GM12878 (cell line): ENCODE measurements at regions not wholly inside any gene's neighbourhood (a gene's known extent, or its start where the extent isn't known, plus 50 kb on each side); places are given as distances from the start of the nearest gene placed in this dataset.

ENCODE experiments used
- ATAC-seq: fragments of 200-7000 bp; cut with Tn5 transposase; 3 replicates; pipeline ENCODE4 v1.9.1; 2020; ENCODE audit warnings: mild to moderate bottlenecking, moderate library complexity
- BruUV-seq: library from RNA; stranded (reverse); fragments of 400-500 nt; replicated peaks from 2 replicates; lab custom pipeline; 2021; lab: Mats Ljungman, UMichigan
- CTCF ChIA-PET: fragments of 300-600 bp; sonication (Branson Sonifier 250); formaldehyde crosslinking; extraction: SDS; loops from one replicate; lab custom pipeline; 2021; ENCODE audit warnings: inconsistent platforms; lab: Yijun Ruan, JAX
- POLR2A ChIA-PET: fragments of 350-600 bp; formaldehyde crosslinking; extraction: SDS; loops from one replicate; lab custom pipeline; 2021; ENCODE audit warnings: inconsistent platforms; lab: Charles Lee
- RAD21 ChIA-PET: fragments of 300-600 bp; sonication (Branson Sonifier 250); formaldehyde crosslinking; loops from one replicate; lab custom pipeline; 2023; ENCODE audit warnings: antibody characterized with exemption; ENCODE audit not compliant: unreplicated experiment; lab: Charles Lee
- SMC1A ChIA-PET: fragments of 300-600 bp; sonication (Branson Sonifier 250); formaldehyde crosslinking; loops from one replicate; lab custom pipeline; 2023; ENCODE audit not compliant: unreplicated experiment, uncharacterized antibody; lab: Charles Lee
- DNase-seq: peaks from one replicate; pipeline ENCODE4 v3.0.0-alpha.2; 2011; ENCODE audit warnings: low read depth, low spot score
- FAIRE-seq: peaks from 3 replicates; lab custom pipeline; 2011; peaks lifted over from hg19 to GRCh38; lab: Jason Lieb, UNC
- H2AFZ ChIP-seq: 2 replicates; pipeline ENCODE4 v1.6.0; 2011; ENCODE audit warnings: low read depth, low read length, control low read depth; ENCODE audit not compliant: control insufficient read depth
- H3K27ac ChIP-seq: 2 replicates; pipeline ENCODE4 v1.5.1; 2011; ENCODE audit warnings: control low read depth; ENCODE audit not compliant: control insufficient read depth, insufficient read depth
- H3K27me3 ChIP-seq, 2 experiments: replicated peaks in 1 of 2; 2 replicates each; pipeline versions ENCODE4 v1.6.0 to v1.6.1; 2011; ENCODE audit warnings: low read length in 1 of 2; ENCODE audit not compliant: control insufficient read depth in 2 of 2, insufficient read depth in 2 of 2
- H3K36me3 ChIP-seq, 2 experiments: 2 replicates each; pipeline ENCODE4 v1.5.1; 2011; ENCODE audit warnings: low read length in 1 of 2; ENCODE audit not compliant: control insufficient read depth in 2 of 2, insufficient read depth in 2 of 2
- H3K4me1 ChIP-seq: 2 replicates; pipeline ENCODE4 v1.6.1; 2011; ENCODE audit warnings: mild to moderate bottlenecking, low read length, moderate library complexity, mixed read lengths; ENCODE audit not compliant: control insufficient read depth, insufficient read depth
- H3K4me2 ChIP-seq: 2 replicates; pipeline ENCODE4 v1.6.0; 2011; ENCODE audit warnings: control low read depth; ENCODE audit not compliant: control insufficient read depth, insufficient read depth
- H3K4me3 ChIP-seq: fragments of 200-600 bp; sonication (generic); 2 replicates; pipeline ENCODE4 v1.5.1; 2016
- H3K79me2 ChIP-seq: 2 replicates; pipeline ENCODE4 v1.6.0; 2011; ENCODE audit warnings: low read length; ENCODE audit not compliant: control insufficient read depth, insufficient read depth
- H3K9ac ChIP-seq: 2 replicates; pipeline ENCODE4 v1.8.0; 2011; ENCODE audit warnings: low read length, control low read depth, mixed read lengths; ENCODE audit not compliant: control insufficient read depth, insufficient read depth
- H3K9me3 ChIP-seq: replicated peaks from 3 replicates; pipeline ENCODE4 v1.5.1; 2011; ENCODE audit warnings: mild to moderate bottlenecking, low read length; ENCODE audit not compliant: control insufficient read depth, insufficient read depth
- H4K20me1 ChIP-seq: 2 replicates; pipeline ENCODE4 v1.6.0; 2011; ENCODE audit not compliant: control insufficient read depth, insufficient read depth
- NBN ChIP-seq: fragments of 450-650 bp; IDR thresholded peaks from 2 replicates; pipeline ENCODE4 v1.6.1; 2016
- PRDM15 ChIP-seq: fragments of 450-650 bp; formaldehyde crosslinking; IDR thresholded peaks from 2 replicates; pipeline ENCODE4 v1.4.0; 2020; ENCODE audit warnings: mild to moderate bottlenecking, moderate library complexity
- RBBP5 ChIP-seq: fragments of 200-600 bp; sonication (generic); conservative IDR thresholded peaks from 2 replicates; pipeline ENCODE4 v1.6.1; 2016
- RCOR1 ChIP-seq: conservative IDR thresholded peaks from 2 replicates; pipeline ENCODE4 v1.6.1; 2012; ENCODE audit warnings: low read depth, low read length, improper control_type of control experiment
- ZBTB4 ChIP-seq: fragments of 450-650 bp; formaldehyde crosslinking; IDR thresholded peaks from 2 replicates; pipeline ENCODE4 v1.4.0; 2022; ENCODE audit warnings: mild to moderate bottlenecking, moderate library complexity
- WGBS: methylation state at CpG from one replicate; pipeline ENCODE4 v1.1.6; 2016; ENCODE audit warnings: low lambda C conversion rate; ENCODE audit not compliant: insufficient replicate concordance, insufficient coverage; ENCODE audit errors: missing lambda C conversion rate; 5-methylcytosine and 5-hydroxymethylcytosine counted together
- in situ Hi-C: fragments of 300-500 bp; cut with MboI; formaldehyde crosslinking; loops from 9 replicates; pipeline ENCODE4 v1.14.3; 2018; ENCODE audit warnings: mixed read lengths
- intact Hi-C: fragments of 100-400 bp; cut with micrococcal nuclease; formaldehyde crosslinking; loops from one replicate; pipeline ENCODE4 v1.14.2; 2022; ENCODE audit not compliant: unreplicated experiment
- TF ChIP-seq, protein P1 (sequence below): fragments of 450-650 bp; IDR thresholded peaks from 2 replicates; pipeline ENCODE4 v1.6.1; 2016; ENCODE audit warnings: mild to moderate bottlenecking

GRCh38 chr1:182127656-182128055 is 66.1 kb upstream of the ZNF648 start:
- H2AFZ ChIP-seq = no peak overlapping the region
- H3K4me1 ChIP-seq = no peaks in the 10 kb centered on the region
- in situ Hi-C loops = no loop called here
- no peak overlapping the region for H3K4me2 ChIP-seq
- no peak overlapping the region for H3K4me3 ChIP-seq
- intact Hi-C loops = no loop called here
- no peaks in the 10 kb centered on the region for H3K79me2 ChIP-seq
- SMC1A ChIA-PET = no interaction called here
- DNase-seq (no peak), FAIRE-seq (no peak), ATAC-seq (no peak)
- no peaks in the 10 kb centered on the region; a peak in 1 of 4 replicates for H3K27me3 ChIP-seq
- H3K36me3 ChIP-seq = no peaks in the 10 kb centered on the region
- WGBS = 41% methylated on average over 3 of the region's 3 CpGs
- RAD21 ChIA-PET = no interaction called here
- no peak overlapping the region for H3K27ac ChIP-seq
- no peak overlapping the region for H3K9ac ChIP-seq
- H4K20me1 ChIP-seq = no peaks in the 10 kb centered on the region
- POLR2A ChIA-PET = no interaction called here
- CTCF ChIA-PET = no interaction called here
- no TSS peak for BruUV-seq
- TF ChIP-seq RBBP5 (no peak), RCOR1 (no peak)
- TF ChIP-seq, protein P1, sequence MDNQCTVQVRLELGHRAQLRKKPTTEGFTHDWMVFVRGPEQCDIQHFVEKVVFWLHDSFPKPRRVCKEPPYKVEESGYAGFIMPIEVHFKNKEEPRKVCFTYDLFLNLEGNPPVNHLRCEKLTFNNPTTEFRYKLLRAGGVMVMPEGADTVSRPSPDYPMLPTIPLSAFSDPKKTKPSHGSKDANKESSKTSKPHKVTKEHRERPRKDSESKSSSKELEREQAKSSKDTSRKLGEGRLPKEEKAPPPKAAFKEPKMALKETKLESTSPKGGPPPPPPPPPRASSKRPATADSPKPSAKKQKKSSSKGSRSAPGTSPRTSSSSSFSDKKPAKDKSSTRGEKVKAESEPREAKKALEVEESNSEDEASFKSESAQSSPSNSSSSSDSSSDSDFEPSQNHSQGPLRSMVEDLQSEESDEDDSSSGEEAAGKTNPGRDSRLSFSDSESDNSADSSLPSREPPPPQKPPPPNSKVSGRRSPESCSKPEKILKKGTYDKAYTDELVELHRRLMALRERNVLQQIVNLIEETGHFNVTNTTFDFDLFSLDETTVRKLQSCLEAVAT = no peak
- TF ChIP-seq, all 136 proteins: peak for 0
- H3K9me3 ChIP-seq = no peaks in the 10 kb centered on the region

DNA sequence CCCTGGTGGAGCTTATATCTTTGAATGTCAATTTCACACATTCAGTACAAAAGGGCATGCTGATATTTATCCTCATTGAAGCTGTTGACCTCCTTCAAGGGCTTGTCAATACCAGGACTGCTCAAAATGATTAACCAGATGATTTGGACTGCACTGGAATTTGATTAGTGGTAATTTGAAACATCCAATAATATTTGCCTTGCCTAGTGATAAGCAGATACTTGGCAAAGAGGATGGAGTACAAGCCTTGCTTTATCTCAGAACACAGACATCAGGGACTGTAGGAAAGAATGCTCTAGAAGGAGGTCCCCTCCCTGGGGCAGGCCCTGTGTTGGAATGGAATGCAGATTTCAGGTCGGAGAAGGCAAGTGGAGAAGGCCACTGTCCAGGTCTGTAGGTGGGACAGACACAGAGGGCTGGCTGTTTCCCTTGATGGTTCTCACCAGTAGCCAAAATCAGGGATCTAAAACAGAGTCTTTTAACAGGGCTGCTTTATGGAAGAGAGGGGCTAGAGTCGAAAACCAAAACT is 64.8 kb upstream of the ZNF648 start:
- RAD21 ChIA-PET = no interaction called here
- H3K27me3 ChIP-seq = no peaks in the 10 kb centered on the region; a peak in 1 of 4 replicates
- SMC1A ChIA-PET = no interaction called here
- CTCF ChIA-PET = interaction anchor here (1.1 kb wide), 1 partner anchor 17 kb away, joined by 4 read pairs; no protein-coding TSS in a partner anchor
- FAIRE-seq = no peak
- no peak for ATAC-seq
- no peak for DNase-seq
- H3K4me2 ChIP-seq = no peak overlapping the region
- no peak overlapping the region for H2AFZ ChIP-seq
- H3K9me3 ChIP-seq = no peaks in the 10 kb centered on the region
- BruUV-seq = no TSS peak
- no peaks in the 10 kb centered on the region for H3K4me1 ChIP-seq
- H3K9ac ChIP-seq = no peak overlapping the region
- H3K27ac ChIP-seq = no peak overlapping the region
- POLR2A ChIA-PET = no interaction called here
- in situ Hi-C loops (no loop called here), intact Hi-C loops (no loop called here)
- H3K4me3 ChIP-seq = no peak overlapping the region
- H3K79me2 ChIP-seq = no peaks in the 10 kb centered on the region
- 4% methylated on average over 2 of the region's 2 CpGs for WGBS
- H4K20me1 ChIP-seq = no peaks in the 10 kb centered on the region
- no peaks in the 10 kb centered on the region for H3K36me3 ChIP-seq
- TF ChIP-seq PRDM15 (CRISPR knock-in tag) (no peak), ZBTB4 (CRISPR knock-in tag) (no peak), RBBP5 (no peak), NBN (no peak)
